ENCODE measurements at regions not wholly inside any gene's neighbourhood (a gene's known extent, or its start where the extent isn't known, plus 50 kb on each side); places are given as distances from the start of the nearest gene placed in this dataset.

GRCh38 chr11:134599299-134599771, 187.3 kb upstream of the B3GAT1 start:
- no peaks in the 10 kb centered on the region; the same call in 1 of the 2 replicates for H4K20me1 ChIP-seq (ENCODE audit: insufficient read depth)
- H3K27ac ChIP-seq (ENCODE audit: low read depth, low read length): no peak overlapping the region
- H3K9ac ChIP-seq (ENCODE audit: low read length): no peak overlapping the region
- ATAC-seq (no peak), DNase-seq (ENCODE audit: low read depth, low spot score) (no peak)
- no peak overlapping the region for H3K4me2 ChIP-seq (ENCODE audit: low read length)
- intact Hi-C loops (cut with micrococcal nuclease): no loop called here
- ChIA-PET RAD21 (ENCODE audit: low non-redundant PET in 1 of 2, low total read pairs in 2 of 2, uncharacterized antibody in 2 of 2, unreplicated experiment in 2 of 2) (no interaction called here), CTCF (no interaction called here), POLR2A (no interaction called here)
- no peak overlapping the region for H2AFZ ChIP-seq (ENCODE audit: low read depth, low read length, poor library complexity, severe bottlenecking)
- no peaks in the 10 kb centered on the region for H3K9me2 ChIP-seq (ENCODE audit: insufficient read depth)
- H3K27me3 ChIP-seq (ENCODE audit: insufficient read depth, low read length): peaks cover 39% of the 10 kb centered on the region
- no peaks in the 10 kb centered on the region for H3K9me3 ChIP-seq (ENCODE audit: control insufficient read depth in 1 of 2, insufficient read depth in 1 of 2, low read depth in 1 of 2, low read length in 2 of 2)
- H3K4me1 ChIP-seq (ENCODE audit: control insufficient read depth in 1 of 2, insufficient read depth in 2 of 2, low read length in 2 of 2): no peaks in the 10 kb centered on the region
- no TSS peak for BruUV-seq (replicated peaks)
- TF ChIP-seq CTCF (IDR thresholded peaks at IDR 0.05 in 2 of 3, conservative IDR thresholded peaks at IDR 0.05 in 1 of 3; ENCODE audit: borderline replicate concordance in 1 of 3, insufficient read depth in 1 of 3, low read depth in 2 of 3, low read length in 2 of 3) (no peak), FOSL1 (IDR thresholded peaks at IDR 0.05; ENCODE audit: low read depth) (no peak), EZH2phosphoT487 (IDR thresholded peaks at IDR 0.05; ENCODE audit: borderline replicate concordance) (no peak), CEBPB (IDR thresholded peaks at IDR 0.05; ENCODE audit: low read depth) (no peak), EZH2 (IDR thresholded peaks at IDR 0.05) (no peak), JUND (IDR thresholded peaks at IDR 0.05) (no peak), SRF (IDR thresholded peaks at IDR 0.05; ENCODE audit: low read depth) (no peak), TCF7L2 (IDR thresholded peaks at IDR 0.05; ENCODE audit: borderline replicate concordance, extremely low read depth, insufficient read depth, insufficient read length) (no peak)
- no peaks in the 10 kb centered on the region for H3K36me3 ChIP-seq (ENCODE audit: control insufficient read depth in 1 of 2, insufficient read depth in 2 of 2, low read length in 2 of 2)
- H3K4me3 ChIP-seq (replicated peaks in 1 of 2; ENCODE audit: low read depth in 1 of 2, low read length in 2 of 2): no peak overlapping the region
- H3K79me2 ChIP-seq (ENCODE audit: insufficient read depth, low read length): no peaks in the 10 kb centered on the region

- ATAC-seq (no peak), DNase-seq (ENCODE audit: low read depth, low spot score) (no peak)
- Histone ChIP-seq H3K9ac (ENCODE audit: low read length) (no peak overlapping the region), H3K9me2 (ENCODE audit: insufficient read depth) (no peaks in the 10 kb centered on the region), H3K4me1 (ENCODE audit: control insufficient read depth in 1 of 2, insufficient read depth in 2 of 2, low read length in 2 of 2) (no peaks in the 10 kb centered on the region), H2AFZ (ENCODE audit: low read depth, low read length, poor library complexity, severe bottlenecking) (no peak overlapping the region), H3K36me3 (ENCODE audit: control insufficient read depth in 1 of 2, insufficient read depth in 2 of 2, low read length in 2 of 2) (no peaks in the 10 kb centered on the region), H3K79me2 (ENCODE audit: insufficient read depth, low read length) (no peaks in the 10 kb centered on the region), H3K9me3 (ENCODE audit: control insufficient read depth in 1 of 2, insufficient read depth in 1 of 2, low read depth in 1 of 2, low read length in 2 of 2) (no peaks in the 10 kb centered on the region), H3K4me3 (replicated peaks in 1 of 2; ENCODE audit: low read depth in 1 of 2, low read length in 2 of 2) (no peak overlapping the region), H4K20me1 (ENCODE audit: insufficient read depth) (no peaks in the 10 kb centered on the region; the same call in 1 of the 2 replicates), H3K4me2 (ENCODE audit: low read length) (no peak overlapping the region), H3K27me3 (ENCODE audit: insufficient read depth, low read length) (peaks cover 33% of the 10 kb centered on the region), H3K27ac (ENCODE audit: low read depth, low read length) (no peak overlapping the region)
- ChIA-PET CTCF (no interaction called here), POLR2A (no interaction called here), RAD21 (ENCODE audit: low non-redundant PET in 1 of 2, low total read pairs in 2 of 2, uncharacterized antibody in 2 of 2, unreplicated experiment in 2 of 2) (no interaction called here)
- TF ChIP-seq YY1 (IDR thresholded peaks at IDR 0.05; ENCODE audit: extremely low read depth, insufficient replicate concordance, low read depth, low read length) (no peak), SIN3A (IDR thresholded peaks at IDR 0.05; ENCODE audit: low read depth) (no peak), POLR2AphosphoS5 (IDR thresholded peaks at IDR 0.05; ENCODE audit: low read depth, low read length) (no peak), EZH2 (IDR thresholded peaks at IDR 0.05) (no peak), MAX (IDR thresholded peaks at IDR 0.05) (no peak), CTCF (IDR thresholded peaks at IDR 0.05 in 2 of 3, conservative IDR thresholded peaks at IDR 0.05 in 1 of 3; ENCODE audit: borderline replicate concordance in 1 of 3, insufficient read depth in 1 of 3, low read depth in 2 of 3, low read length in 2 of 3) (no peak), ZBTB33 (IDR thresholded peaks at IDR 0.05; ENCODE audit: extremely low read depth, insufficient replicate concordance, low read length) (no peak)
- no TSS peak for BruUV-seq (replicated peaks)
- intact Hi-C loops (cut with micrococcal nuclease): no loop called here
Measured at GRCh38 chr11:134598368-134598767, 186.3 kb upstream of the B3GAT1 start.

All from HCT116 (cell line).